ENCODE measurements at regions not wholly inside any gene's neighbourhood (a gene's known extent, or its start where the extent isn't known, plus 50 kb on each side); places are given as distances from the start of the nearest gene placed in this dataset.

DNA sequence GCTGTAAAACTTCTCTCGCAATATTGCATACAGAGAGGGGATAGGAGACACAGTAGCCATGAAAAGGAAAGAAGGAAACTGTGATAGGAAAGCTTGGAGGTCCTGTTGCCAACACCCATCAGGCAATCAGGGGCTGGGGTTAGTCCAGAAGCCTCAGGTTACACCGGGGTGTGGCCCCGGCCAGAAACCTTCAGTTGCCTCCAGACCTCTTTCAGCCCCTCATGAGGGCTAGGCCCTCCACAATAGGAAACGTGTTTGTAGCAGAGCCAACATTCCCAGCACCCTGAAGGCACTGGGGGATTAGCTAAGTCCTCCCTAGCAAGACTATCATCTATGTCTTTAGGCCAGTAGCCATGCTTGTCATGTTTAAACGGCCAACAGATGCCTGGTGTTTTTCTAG is 1048.0 kb upstream of the CNTN5 start:
- TF ChIP-seq, protein P1, sequence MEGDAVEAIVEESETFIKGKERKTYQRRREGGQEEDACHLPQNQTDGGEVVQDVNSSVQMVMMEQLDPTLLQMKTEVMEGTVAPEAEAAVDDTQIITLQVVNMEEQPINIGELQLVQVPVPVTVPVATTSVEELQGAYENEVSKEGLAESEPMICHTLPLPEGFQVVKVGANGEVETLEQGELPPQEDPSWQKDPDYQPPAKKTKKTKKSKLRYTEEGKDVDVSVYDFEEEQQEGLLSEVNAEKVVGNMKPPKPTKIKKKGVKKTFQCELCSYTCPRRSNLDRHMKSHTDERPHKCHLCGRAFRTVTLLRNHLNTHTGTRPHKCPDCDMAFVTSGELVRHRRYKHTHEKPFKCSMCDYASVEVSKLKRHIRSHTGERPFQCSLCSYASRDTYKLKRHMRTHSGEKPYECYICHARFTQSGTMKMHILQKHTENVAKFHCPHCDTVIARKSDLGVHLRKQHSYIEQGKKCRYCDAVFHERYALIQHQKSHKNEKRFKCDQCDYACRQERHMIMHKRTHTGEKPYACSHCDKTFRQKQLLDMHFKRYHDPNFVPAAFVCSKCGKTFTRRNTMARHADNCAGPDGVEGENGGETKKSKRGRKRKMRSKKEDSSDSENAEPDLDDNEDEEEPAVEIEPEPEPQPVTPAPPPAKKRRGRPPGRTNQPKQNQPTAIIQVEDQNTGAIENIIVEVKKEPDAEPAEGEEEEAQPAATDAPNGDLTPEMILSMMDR (IDR thresholded peaks at IDR 0.05; ENCODE audit: low read depth, low read length), result no peak
- TF ChIP-seq, protein P2, sequence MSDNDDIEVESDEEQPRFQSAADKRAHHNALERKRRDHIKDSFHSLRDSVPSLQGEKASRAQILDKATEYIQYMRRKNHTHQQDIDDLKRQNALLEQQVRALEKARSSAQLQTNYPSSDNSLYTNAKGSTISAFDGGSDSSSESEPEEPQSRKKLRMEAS (IDR thresholded peaks at IDR 0.05; ENCODE audit: low read depth, low read length), result no peak
- TF ChIP-seq POLR2A (IDR thresholded peaks at IDR 0.05; ENCODE audit: extremely low read depth, insufficient read length) (no peak), MYC (IDR thresholded peaks at IDR 0.05; ENCODE audit: low read depth, low read length) (no peak)
- DNase-seq (ENCODE audit: low read depth), result no peak
- no peak overlapping the region for H3K4me3 ChIP-seq (ENCODE audit: low read depth, low read length)

DNA sequence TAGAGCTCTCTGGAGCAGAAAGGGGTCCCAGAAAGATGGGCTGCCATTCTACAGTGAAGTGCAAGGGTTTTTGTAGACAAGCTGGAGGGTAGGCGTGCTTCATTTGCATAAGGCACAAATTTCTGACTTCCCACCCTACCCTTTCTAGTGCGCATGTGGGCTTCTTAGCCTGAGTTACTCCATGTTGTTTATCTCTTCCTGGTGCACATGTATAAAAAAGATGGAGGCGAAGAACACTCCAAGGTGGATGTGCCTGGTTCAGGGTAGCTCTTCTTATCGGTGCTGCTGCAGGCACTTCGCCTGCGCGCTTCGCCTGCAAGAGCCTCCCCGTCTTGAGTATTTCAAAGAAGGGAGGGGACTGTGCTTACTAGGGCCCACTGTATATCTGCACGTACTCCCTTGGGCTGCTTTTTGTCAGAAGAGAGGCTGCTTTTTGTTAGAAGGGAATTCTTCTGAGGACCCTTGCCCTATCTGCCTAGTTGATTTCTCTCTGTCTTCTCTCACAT is 1047.3 kb upstream of the CNTN5 start:
- no peak overlapping the region for H3K4me3 ChIP-seq (ENCODE audit: low read depth, low read length)
- DNase-seq (ENCODE audit: low read depth), result no peak
- TF ChIP-seq, protein P1 (IDR thresholded peaks at IDR 0.05; ENCODE audit: low read depth, low read length), result no peak
- TF ChIP-seq MYC (IDR thresholded peaks at IDR 0.05; ENCODE audit: low read depth, low read length), result no peak
- TF ChIP-seq, protein P2 (IDR thresholded peaks at IDR 0.05; ENCODE audit: low read depth, low read length), result no peak
- TF ChIP-seq POLR2A (IDR thresholded peaks at IDR 0.05; ENCODE audit: extremely low read depth, insufficient read length), result no peak

DNA sequence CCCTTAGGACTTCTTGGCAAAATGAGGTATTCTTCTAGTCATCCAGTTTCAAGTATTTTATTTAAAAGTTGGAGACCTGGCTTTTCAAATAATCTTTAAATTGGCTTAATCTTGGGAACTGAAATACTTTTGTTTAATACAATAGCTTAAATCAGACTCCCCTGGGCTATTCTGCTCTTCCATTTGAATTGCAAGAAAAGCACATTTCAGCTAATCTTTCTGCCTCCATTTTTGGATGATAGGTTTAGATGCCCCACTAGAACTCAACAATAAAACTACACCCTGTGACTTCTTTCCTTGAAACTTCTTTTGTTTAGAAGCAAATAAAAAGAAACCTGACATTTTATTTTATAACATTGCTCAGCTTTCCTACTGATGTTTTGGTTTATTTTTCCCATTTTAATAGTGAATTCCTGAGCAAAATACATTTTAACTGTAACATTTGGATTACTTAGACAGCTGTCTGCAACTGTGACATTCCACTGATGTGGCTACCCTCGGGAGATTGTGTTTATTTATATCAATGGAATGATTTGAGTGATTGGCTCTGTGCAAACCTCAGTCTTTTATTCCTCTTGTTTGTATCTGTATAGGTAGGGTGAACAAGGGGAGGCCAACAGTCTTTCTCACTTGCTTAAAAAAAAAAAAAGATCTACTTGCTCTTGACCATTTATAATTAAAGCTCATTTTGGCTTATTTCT is 1045.8 kb upstream of the CNTN5 start:
- no peak for DNase-seq (ENCODE audit: low read depth)
- TF ChIP-seq, protein P1 (IDR thresholded peaks at IDR 0.05; ENCODE audit: low read depth, low read length), result no peak
- TF ChIP-seq POLR2A (IDR thresholded peaks at IDR 0.05; ENCODE audit: extremely low read depth, insufficient read length) (no peak), MYC (IDR thresholded peaks at IDR 0.05; ENCODE audit: low read depth, low read length) (no peak)
- TF ChIP-seq, protein P2 (IDR thresholded peaks at IDR 0.05; ENCODE audit: low read depth, low read length), result no peak
- H3K4me3 ChIP-seq (ENCODE audit: low read depth, low read length), result no peak overlapping the region

DNA sequence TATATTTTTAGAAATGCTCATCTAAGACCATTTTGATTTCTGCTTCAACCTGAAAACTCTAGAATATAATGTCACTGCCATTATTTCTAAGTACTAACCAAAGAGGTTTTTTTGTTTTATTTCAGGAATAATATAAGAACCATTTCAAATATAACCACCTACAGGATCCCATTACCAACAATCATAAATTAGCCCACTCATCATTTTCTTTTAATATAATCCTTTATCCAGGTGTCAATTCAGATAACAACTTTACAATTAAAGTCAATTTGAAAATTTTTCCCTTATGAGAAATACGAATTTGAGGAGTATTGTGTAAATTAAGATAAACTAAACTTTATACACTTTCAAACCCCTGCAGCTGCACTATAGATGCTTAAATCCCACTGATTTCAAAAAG is 1043.0 kb upstream of the CNTN5 start:
- H3K4me3 ChIP-seq (ENCODE audit: low read depth, low read length), result no peak overlapping the region
- TF ChIP-seq POLR2A (IDR thresholded peaks at IDR 0.05; ENCODE audit: extremely low read depth, insufficient read length), result no peak
- TF ChIP-seq, protein P1 (IDR thresholded peaks at IDR 0.05; ENCODE audit: low read depth, low read length), result no peak
- no peak for DNase-seq (ENCODE audit: low read depth)

DNA sequence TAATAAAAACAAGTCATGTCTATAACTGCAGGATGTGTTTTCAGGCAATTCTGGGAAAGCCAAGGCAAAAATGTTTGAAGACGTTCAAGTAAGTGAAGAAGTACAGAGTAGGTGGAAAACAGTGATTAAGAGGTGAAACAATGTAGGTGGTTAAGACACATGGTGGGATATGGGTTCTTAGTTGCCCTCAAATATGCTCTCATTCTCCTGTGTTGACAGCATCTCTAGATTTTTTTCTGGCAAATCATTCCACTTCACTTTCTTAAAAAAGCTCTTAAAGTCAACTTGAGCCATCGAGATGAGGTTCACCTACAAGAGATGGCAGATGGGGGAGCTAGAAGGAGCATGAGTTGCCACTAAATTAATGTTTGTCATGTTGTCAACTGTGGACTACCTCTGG is 1041.0 kb upstream of the CNTN5 start:
- H3K4me3 ChIP-seq (ENCODE audit: low read depth, low read length), result no peak overlapping the region
- DNase-seq (ENCODE audit: low read depth), result no peak
- TF ChIP-seq POLR2A (IDR thresholded peaks at IDR 0.05; ENCODE audit: extremely low read depth, insufficient read length), result no peak
- TF ChIP-seq, protein P1 (IDR thresholded peaks at IDR 0.05; ENCODE audit: low read depth, low read length), result no peak
- TF ChIP-seq, protein P2 (IDR thresholded peaks at IDR 0.05; ENCODE audit: low read depth, low read length), result no peak

Data from NB4 (cell line).